Right lobe of liver (tissue), 6 donors: ENCODE measurements at regions not wholly inside any gene's neighbourhood (a gene's known extent, or its start where the extent isn't known, plus 50 kb on each side); places are given as distances from the start of the nearest gene placed in this dataset.
A peak's percentile ranks its signal among the peaks of the same experiment; 100 is the strongest.

Experiments
- ATAC-seq, 4 donors: fragments of 200-7000 bp; cut with Tn5 transposase; one replicate each; pipeline ENCODE4 v1.9.1; 2020; ENCODE audit warnings: mild to moderate bottlenecking in 4 of 4, moderate library complexity in 4 of 4
- DNase-seq, 3 donors: peaks; one replicate each; pipeline ENCODE4 v3.0.0-alpha.2; 2020
- H3K27ac ChIP-seq, 3 donors: fragments of 200-600 bp; one replicate each; pipeline ENCODE4 v1.8.0; 2022
- H3K27me3 ChIP-seq, 2 donors: fragments of 200-600 bp; one replicate each; pipeline ENCODE4 v1.8.0; 2022
- H3K36me3 ChIP-seq, 4 donors: fragments of 200-600 bp; sonication (generic) in 1 of 4; one replicate each; pipeline versions ENCODE4 v1.5.1 to v1.8.0; 2017 to 2022; ENCODE audit warnings: control low read depth in 1 of 4
- H3K4me1 ChIP-seq, 4 donors: fragments of 200-600 bp; sonication (generic) in 1 of 4; one replicate each; pipeline versions ENCODE4 v1.5.1 to v1.8.0; 2017 to 2022; ENCODE audit warnings: control low read depth in 1 of 4
- H3K4me3 ChIP-seq, 3 donors: fragments of 200-600 bp; one replicate each; pipeline ENCODE4 v1.8.0; 2022
- H3K9me3 ChIP-seq, 4 donors: fragments of 200-600 bp; sonication (generic) in 1 of 4; one replicate each; pipeline versions ENCODE4 v1.5.1 to v1.8.0; 2017 to 2022; ENCODE audit warnings: control low read depth in 1 of 4
- CTCF ChIP-seq, 4 donors: fragments of 200-600 bp in 3 of 4; fragments of 450-650 bp in 1 of 4; IDR thresholded peaks; one replicate each; pipeline versions ENCODE4 v1.5.1 to v1.8.0; 2016 to 2022; ENCODE audit warnings: antibody characterized with exemption in 4 of 4, mild to moderate bottlenecking in 2 of 4
- POLR2A ChIP-seq: fragments of 450-650 bp; IDR thresholded peaks from one replicate; pipeline ENCODE4 v1.6.1; 2017; ENCODE audit warnings: antibody characterized with exemption, mild to moderate bottlenecking
- WGBS: methylation state at CpG from one replicate; pipeline ENCODE4 v1.1.6; 2018; ENCODE audit warnings: low coverage, low lambda C conversion rate; ENCODE audit not compliant: insufficient coverage; ENCODE audit errors: missing lambda C conversion rate; 5-methylcytosine and 5-hydroxymethylcytosine counted together
- intact Hi-C, 2 donors: fragments of 100-400 bp; cut with DNase I; formaldehyde crosslinking; loops; one replicate each; pipeline versions ENCODE4 v1.11.2 to v1.14.1; 2022
- donor health status: DM: no; HTN: yes; CAD: no.
- donor health status: DM: no; HTN: no; CAD: no.
- donor health status: DM: no; HTN: no; CAD: no.
- donor health status: DM: no; HTN: yes; CAD: no.
- donor health status: DM: no; HTN: yes; CAD: no.

GRCh38 chr1:30253807-30254440 lies 469.5 kb downstream of the MATN1 start:
- Histone ChIP-seq H3K36me3 (no peaks in the 10 kb centered on the region), H3K27ac (no peak overlapping the region), H3K27me3 (no peaks in the 10 kb centered on the region), H3K4me3 (no peak overlapping the region), H3K4me1 (no peaks in the 10 kb centered on the region), H3K9me3 (no peaks in the 10 kb centered on the region)
- DNase-seq (no peak), ATAC-seq (no peak)
- intact Hi-C loops: no loop called here
- no peak for TF ChIP-seq POLR2A
- TF ChIP-seq CTCF (IDR thresholded peaks at IDR 0.05): no peak
- 83% methylated on average over 2 of the region's 8 CpGs for WGBS

GRCh38 chr1:30253361-30253760 lies 470.0 kb downstream of the MATN1 start:
- 67% methylated on average over 2 of the region's 3 CpGs for WGBS
- intact Hi-C loops: no loop called here
- no peak overlapping the region for H3K4me3 ChIP-seq
- H3K36me3 ChIP-seq: no peaks in the 10 kb centered on the region
- TF ChIP-seq POLR2A (no peak), CTCF (IDR thresholded peaks at IDR 0.05) (no peak)
- no peak for ATAC-seq
- DNase-seq: no peak
- no peaks in the 10 kb centered on the region for H3K4me1 ChIP-seq
- no peaks in the 10 kb centered on the region for H3K27me3 ChIP-seq
- H3K27ac ChIP-seq: no peak overlapping the region
- no peaks in the 10 kb centered on the region for H3K9me3 ChIP-seq

GRCh38 chr1:30250984-30251850 lies 472.2 kb downstream of the MATN1 start:
- no peaks in the 10 kb centered on the region for H3K9me3 ChIP-seq
- H3K36me3 ChIP-seq: no peaks in the 10 kb centered on the region
- TF ChIP-seq CTCF (IDR thresholded peaks at IDR 0.05) (no peak), POLR2A (no peak)
- intact Hi-C loops: no loop called here
- ATAC-seq (no peak), DNase-seq (no peak)
- no peak overlapping the region for H3K27ac ChIP-seq
- H3K4me1 ChIP-seq: no peaks in the 10 kb centered on the region
- no peaks in the 10 kb centered on the region for H3K27me3 ChIP-seq
- H3K4me3 ChIP-seq: no peak overlapping the region
- 36% methylated on average over 6 of the region's 6 CpGs for WGBS

GRCh38 chr1:30250338-30250983 lies 472.9 kb downstream of the MATN1 start:
- ATAC-seq: no peak

More at GRCh38 chr1:30250338-30250983, 472.9 kb downstream of the MATN1 start:
- Histone ChIP-seq H3K27me3 (no peaks in the 10 kb centered on the region), H3K27ac (no peak overlapping the region), H3K36me3 (no peaks in the 10 kb centered on the region), H3K4me3 (no peak overlapping the region), H3K4me1 (no peaks in the 10 kb centered on the region), H3K9me3 (no peaks in the 10 kb centered on the region)
- no peak for TF ChIP-seq CTCF (IDR thresholded peaks at IDR 0.05)
- TF ChIP-seq POLR2A: no peak
- intact Hi-C loops: no loop called here
- peak in 1 of 3 donors; percentile 12 for DNase-seq
- 21% methylated on average over 5 of the region's 10 CpGs for WGBS
